ENCODE measurements at regions not wholly inside any gene's neighbourhood (a gene's known extent, or its start where the extent isn't known, plus 50 kb on each side); places are given as distances from the start of the nearest gene placed in this dataset.

DNA sequence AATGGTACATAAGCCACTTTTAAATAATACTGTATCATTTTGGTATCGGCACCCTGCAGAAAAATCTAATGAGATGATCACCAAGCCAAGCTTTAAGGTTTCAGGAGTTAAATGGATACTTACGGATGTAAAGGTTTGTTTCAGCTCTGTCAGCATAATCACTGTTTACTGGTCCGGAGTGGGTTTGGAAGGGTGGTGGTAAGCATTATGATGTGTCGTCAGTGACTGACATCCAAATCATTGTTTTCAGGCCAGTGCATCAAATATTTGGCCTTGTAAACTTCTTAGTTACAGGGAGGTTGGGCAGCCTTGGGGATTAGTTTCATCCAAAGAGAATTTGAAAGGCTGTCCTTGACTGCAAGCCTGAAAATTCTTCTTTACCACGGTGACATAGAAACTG, 50.0 kb upstream of the ATL2 start:
- intact Hi-C loops (cut with micrococcal nuclease; ENCODE audit: unreplicated experiment), result no loop called here
- SMC1A ChIA-PET (ENCODE audit: uncharacterized antibody, unreplicated experiment), result no interaction called here
- no peak for FAIRE-seq

More for the DNA sequence above, 50.0 kb upstream of the ATL2 start:
- TF ChIP-seq NRF1 (conservative IDR thresholded peaks at IDR 0.05; ENCODE audit: low read depth, low read length), result no peak
- TF ChIP-seq NFYB (IDR thresholded peaks at IDR 0.05; ENCODE audit: insufficient read depth, low read depth, low read length), result no peak
- TF ChIP-seq FOXK2 (IDR thresholded peaks at IDR 0.05), result no peak
- H3K4me2 ChIP-seq (ENCODE audit: control insufficient read depth, insufficient read depth), result no peak overlapping the region
- ATAC-seq (no peak), DNase-seq (ENCODE audit: low read depth, low spot score) (no peak)
- no peaks in the 10 kb centered on the region for H3K4me1 ChIP-seq (ENCODE audit: control insufficient read depth, insufficient read depth, low read length)
- H3K27me3 ChIP-seq (replicated peaks in 1 of 2; ENCODE audit: control insufficient read depth in 2 of 2, insufficient read depth in 2 of 2, low read length in 1 of 2), result no peaks in the 10 kb centered on the region
- no TSS peak for BruUV-seq (replicated peaks)
- no peak overlapping the region for H3K27ac ChIP-seq (ENCODE audit: control insufficient read depth, insufficient read depth)
- no peak overlapping the region for H3K9ac ChIP-seq (ENCODE audit: control insufficient read depth, insufficient read depth, low read length)
- H3K9me3 ChIP-seq (replicated peaks; ENCODE audit: control insufficient read depth, insufficient read depth, low read length), result no peaks in the 10 kb centered on the region; the same call in 2 of the 3 replicates
- POLR2A ChIA-PET, result interaction anchor here (0.6 kb wide), 1 partner anchor 11 kb away, joined by 3 read pairs; no protein-coding TSS in a partner anchor
- RAD21 ChIA-PET (ENCODE audit: unreplicated experiment), result interaction anchor here (1.1 kb wide), 1 partner anchor 12 kb away, joined by 3 read pairs; no protein-coding TSS in a partner anchor
- no peak overlapping the region for H2AFZ ChIP-seq (ENCODE audit: control insufficient read depth, low read depth, low read length)
- in situ Hi-C loops (cut with MboI), result no loop called here
- CTCF ChIA-PET, result interaction anchor here (0.9 kb wide), 1 partner anchor 72 kb away, joined by 3 read pairs; no protein-coding TSS in a partner anchor
- 64% methylated on average over 5 of the region's 5 CpGs for WGBS (ENCODE audit: insufficient coverage, insufficient replicate concordance, low lambda C conversion rate, missing lambda C conversion rate)
- H4K20me1 ChIP-seq (ENCODE audit: control insufficient read depth, insufficient read depth), result no peaks in the 10 kb centered on the region
- H3K36me3 ChIP-seq (ENCODE audit: control insufficient read depth in 2 of 2, insufficient read depth in 2 of 2, low read length in 1 of 2), result no peaks in the 10 kb centered on the region
- no peaks in the 10 kb centered on the region for H3K79me2 ChIP-seq (ENCODE audit: control insufficient read depth, insufficient read depth, low read length)
- no peak overlapping the region for H3K4me3 ChIP-seq
